HEK293 (cell line): ENCODE measurements at regions not wholly inside any gene's neighbourhood (a gene's known extent, or its start where the extent isn't known, plus 50 kb on each side); places are given as distances from the start of the nearest gene placed in this dataset.
"Not testable (repeated sequence)": the region's sequence is repeated elsewhere in the genome, so short reads cannot be mapped to it uniquely, and the experiment has no call there.

ENCODE experiments used
- CTCF ChIA-PET: fragments of 350-600 bp; formaldehyde crosslinking; extraction: SDS; loops from one replicate; lab custom pipeline; 2021; ENCODE audit warnings: antibody characterized with exemption; lab: Yijun Ruan, JAX
- POLR2A ChIA-PET: fragments of 300-600 bp; formaldehyde crosslinking; extraction: SDS; loops from one replicate; lab custom pipeline; 2020; ENCODE audit warnings: antibody characterized with exemption, inconsistent platforms; lab: Yijun Ruan, JAX
- H3K27ac ChIP-seq: fragments of 200-500 bp; sonication (Bioruptor generic); 2 replicates; pipeline ENCODE4 v1.5.1; 2014; ENCODE audit warnings: low read depth, low read length, control low read depth, inconsistent platforms; ENCODE audit errors: extremely low read depth
- H3K36me3 ChIP-seq, 2 experiments: fragments of 200-500 bp in 1 of 2; sonication (Bioruptor generic) in 1 of 2; 1 replicate in 1 of 2; 2 replicates in 1 of 2; pipeline ENCODE4 v1.5.1; 2014 to 2017; ENCODE audit warnings: inconsistent platforms in 2 of 2, low read length in 2 of 2; ENCODE audit not compliant: control insufficient read depth in 2 of 2, insufficient read depth in 1 of 2
- H3K4me1 ChIP-seq: fragments of 200-500 bp; sonication (Bioruptor generic); 2 replicates; pipeline ENCODE4 v1.5.1; 2014; ENCODE audit warnings: mild to moderate bottlenecking, low read length, inconsistent platforms; ENCODE audit not compliant: control insufficient read depth, insufficient read depth
- H3K4me3 ChIP-seq: 2 replicates; pipeline ENCODE4 v1.5.1; 2011; ENCODE audit warnings: low read depth, mild to moderate bottlenecking, control low read depth, low read length, moderate library complexity
- H3K9me3 ChIP-seq: fragments of 200-500 bp; sonication (Bioruptor generic); 2 replicates; pipeline ENCODE4 v1.5.1; 2014; ENCODE audit warnings: low read depth, low read length, inconsistent platforms; ENCODE audit not compliant: control insufficient read depth, insufficient read depth
- GFI1B ChIP-seq: fragments of 450-650 bp; formaldehyde crosslinking; IDR thresholded peaks from 2 replicates; pipeline ENCODE4 v1.5.1; 2016; ENCODE audit warnings: missing biosample characterization, missing genetic modification characterization
- GLIS1 ChIP-seq: fragments of 450-650 bp; formaldehyde crosslinking; IDR thresholded peaks from 2 replicates; pipeline ENCODE4 v1.5.1; 2016; ENCODE audit warnings: missing biosample characterization, missing genetic modification characterization
- KLF7 ChIP-seq: fragments of 450-650 bp; formaldehyde crosslinking; IDR thresholded peaks from 2 replicates; pipeline ENCODE4 v1.5.1; 2016; ENCODE audit warnings: missing biosample characterization, missing genetic modification characterization, borderline replicate concordance
- MEIS1 ChIP-seq: sonication (generic); formaldehyde crosslinking; IDR thresholded peaks from 2 replicates; pipeline ENCODE4 v1.8.1; 2022; ENCODE audit warnings: missing genetic modification reagents, mild to moderate bottlenecking, borderline replicate concordance
- YY2 ChIP-seq: fragments of 450-650 bp; formaldehyde crosslinking; IDR thresholded peaks from 2 replicates; pipeline ENCODE4 v1.5.1; 2016; ENCODE audit warnings: missing biosample characterization, missing genetic modification characterization
- ZNF214 ChIP-seq: fragments of 450-650 bp; formaldehyde crosslinking; IDR thresholded peaks from 2 replicates; pipeline ENCODE4 v1.5.1; 2017; ENCODE audit warnings: missing biosample characterization, mild to moderate bottlenecking, missing genetic modification characterization, borderline replicate concordance
- ZNF221 ChIP-seq: fragments of 450-650 bp; formaldehyde crosslinking; IDR thresholded peaks from 2 replicates; pipeline ENCODE4 v1.5.1; 2017; ENCODE audit warnings: missing biosample characterization, missing genetic modification characterization, borderline replicate concordance
- ZNF223 ChIP-seq: fragments of 450-650 bp; formaldehyde crosslinking; IDR thresholded peaks from 2 replicates; pipeline ENCODE4 v1.5.1; 2016; ENCODE audit warnings: missing biosample characterization, missing genetic modification characterization
- ZNF23 ChIP-seq: fragments of 450-650 bp; formaldehyde crosslinking; IDR thresholded peaks from 2 replicates; pipeline ENCODE4 v1.5.1; 2016; ENCODE audit warnings: missing biosample characterization, missing genetic modification characterization, borderline replicate concordance
- ZNF514 ChIP-seq: fragments of 450-650 bp; formaldehyde crosslinking; IDR thresholded peaks from 2 replicates; pipeline ENCODE4 v1.5.1; 2016; ENCODE audit warnings: missing biosample characterization, missing genetic modification characterization
- ZNF837 ChIP-seq: fragments of 450-650 bp; formaldehyde crosslinking; IDR thresholded peaks from 2 replicates; pipeline ENCODE4 v1.5.1; 2016; ENCODE audit warnings: missing biosample characterization, missing genetic modification characterization
- TF ChIP-seq, protein P1 (sequence below): fragments of 450-650 bp; formaldehyde crosslinking; conservative IDR thresholded peaks from 2 replicates; pipeline ENCODE4 v1.5.1; 2016; ENCODE audit warnings: low read depth, missing biosample characterization, missing genetic modification characterization
- TF ChIP-seq, protein P2 (sequence below): fragments of 450-650 bp; formaldehyde crosslinking; IDR thresholded peaks from 2 replicates; pipeline ENCODE4 v1.5.1; 2017; ENCODE audit warnings: missing biosample characterization, missing genetic modification characterization
- TF ChIP-seq, protein P3 (sequence below): fragments of 450-650 bp; formaldehyde crosslinking; IDR thresholded peaks from 2 replicates; pipeline ENCODE4 v1.5.1; 2016; ENCODE audit warnings: missing biosample characterization, missing genetic modification characterization
- TF ChIP-seq, protein P4 (sequence below): fragments of 450-650 bp; formaldehyde crosslinking; IDR thresholded peaks from 2 replicates; pipeline ENCODE4 v1.5.1; 2017; ENCODE audit warnings: missing biosample characterization, missing genetic modification characterization

DNA sequence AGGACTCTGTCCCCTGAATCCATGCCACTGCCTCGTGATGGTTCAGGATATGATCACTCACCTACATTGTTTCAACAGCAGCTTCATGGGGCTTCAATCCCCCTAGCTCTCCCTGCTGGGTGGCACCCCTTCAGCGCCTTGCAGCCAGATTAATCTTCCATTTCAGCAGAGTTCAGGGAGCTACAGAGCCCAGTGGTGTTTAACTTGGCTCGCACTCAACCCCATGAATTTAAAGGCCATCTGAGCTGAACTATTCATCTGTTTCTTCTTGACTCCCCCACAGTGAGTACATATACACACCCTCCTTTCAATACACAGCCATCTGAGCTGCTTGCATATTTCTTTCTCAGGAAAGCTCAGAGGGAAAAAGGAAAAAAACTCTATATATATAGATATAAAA lies 202.8 kb upstream of the C16orf82 start:
- CTCF ChIA-PET = no interaction called here
- POLR2A ChIA-PET = no interaction called here
- Histone ChIP-seq H3K4me3 (no peak overlapping the region), H3K4me1 (no peaks in the 10 kb centered on the region), H3K36me3 (no peaks in the 10 kb centered on the region), H3K9me3 (no peaks in the 10 kb centered on the region), H3K27ac (no peak overlapping the region)
- TF ChIP-seq YY2 (tag by site-specific recombination) (no peak), ZNF223 (no peak)

DNA sequence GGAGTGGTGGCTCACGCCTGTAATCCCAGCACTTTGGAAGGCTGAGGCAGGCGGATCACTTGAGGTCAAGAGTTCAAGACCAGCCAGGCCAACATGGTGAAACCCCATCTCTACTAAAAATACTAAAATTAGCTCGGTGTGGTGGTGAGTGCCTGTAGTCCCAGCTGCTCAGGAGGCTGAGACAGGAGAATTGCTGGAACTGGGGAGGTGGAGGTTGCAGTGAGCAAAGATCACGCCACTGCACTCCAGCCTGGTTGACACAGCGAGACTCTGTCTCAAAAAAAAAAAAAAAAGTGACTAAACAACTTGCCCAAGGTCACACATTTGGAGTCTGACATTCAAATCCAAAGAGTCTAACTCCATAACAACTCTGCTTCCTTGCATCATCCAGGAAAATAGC lies 192.4 kb upstream of the C16orf82 start:
- H3K4me1 ChIP-seq, CTCF ChIA-PET, H3K9me3 ChIP-seq, POLR2A ChIA-PET, H3K27ac ChIP-seq, H3K36me3 ChIP-seq, H3K4me3 ChIP-seq: not testable (repeated sequence)

DNA sequence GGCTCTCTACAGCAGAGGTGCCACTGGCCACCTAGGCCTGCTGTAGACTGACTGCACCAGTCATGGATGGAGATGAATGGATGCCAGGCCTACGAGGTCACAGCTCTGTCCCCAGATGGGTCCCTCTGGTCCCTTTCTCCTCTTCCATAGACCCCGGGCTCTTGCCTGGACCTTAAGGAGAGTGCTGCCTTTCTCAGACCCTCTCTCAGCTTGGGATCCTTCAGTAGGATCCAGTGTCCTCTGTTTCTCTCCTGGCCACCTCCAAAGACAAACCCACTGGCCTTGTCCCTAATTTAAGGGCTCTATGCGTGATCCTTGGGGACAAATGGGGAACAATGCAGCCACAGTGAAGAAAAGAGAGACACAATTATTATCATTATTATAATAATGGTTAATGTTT lies 189.3 kb upstream of the C16orf82 start:
- TF ChIP-seq, protein P1, sequence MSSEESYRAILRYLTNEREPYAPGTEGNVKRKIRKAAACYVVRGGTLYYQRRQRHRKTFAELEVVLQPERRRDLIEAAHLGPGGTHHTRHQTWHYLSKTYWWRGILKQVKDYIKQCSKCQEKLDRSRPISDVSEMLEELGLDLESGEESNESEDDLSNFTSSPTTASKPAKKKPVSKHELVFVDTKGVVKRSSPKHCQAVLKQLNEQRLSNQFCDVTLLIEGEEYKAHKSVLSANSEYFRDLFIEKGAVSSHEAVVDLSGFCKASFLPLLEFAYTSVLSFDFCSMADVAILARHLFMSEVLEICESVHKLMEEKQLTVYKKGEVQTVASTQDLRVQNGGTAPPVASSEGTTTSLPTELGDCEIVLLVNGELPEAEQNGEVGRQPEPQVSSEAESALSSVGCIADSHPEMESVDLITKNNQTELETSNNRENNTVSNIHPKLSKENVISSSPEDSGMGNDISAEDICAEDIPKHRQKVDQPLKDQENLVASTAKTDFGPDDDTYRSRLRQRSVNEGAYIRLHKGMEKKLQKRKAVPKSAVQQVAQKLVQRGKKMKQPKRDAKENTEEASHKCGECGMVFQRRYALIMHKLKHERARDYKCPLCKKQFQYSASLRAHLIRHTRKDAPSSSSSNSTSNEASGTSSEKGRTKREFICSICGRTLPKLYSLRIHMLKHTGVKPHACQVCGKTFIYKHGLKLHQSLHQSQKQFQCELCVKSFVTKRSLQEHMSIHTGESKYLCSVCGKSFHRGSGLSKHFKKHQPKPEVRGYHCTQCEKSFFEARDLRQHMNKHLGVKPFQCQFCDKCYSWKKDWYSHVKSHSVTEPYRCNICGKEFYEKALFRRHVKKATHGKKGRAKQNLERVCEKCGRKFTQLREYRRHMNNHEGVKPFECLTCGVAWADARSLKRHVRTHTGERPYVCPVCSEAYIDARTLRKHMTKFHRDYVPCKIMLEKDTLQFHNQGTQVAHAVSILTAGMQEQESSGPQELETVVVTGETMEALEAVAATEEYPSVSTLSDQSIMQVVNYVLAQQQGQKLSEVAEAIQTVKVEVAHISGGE (tag by site-specific recombination) = no peak
- TF ChIP-seq, protein P2, sequence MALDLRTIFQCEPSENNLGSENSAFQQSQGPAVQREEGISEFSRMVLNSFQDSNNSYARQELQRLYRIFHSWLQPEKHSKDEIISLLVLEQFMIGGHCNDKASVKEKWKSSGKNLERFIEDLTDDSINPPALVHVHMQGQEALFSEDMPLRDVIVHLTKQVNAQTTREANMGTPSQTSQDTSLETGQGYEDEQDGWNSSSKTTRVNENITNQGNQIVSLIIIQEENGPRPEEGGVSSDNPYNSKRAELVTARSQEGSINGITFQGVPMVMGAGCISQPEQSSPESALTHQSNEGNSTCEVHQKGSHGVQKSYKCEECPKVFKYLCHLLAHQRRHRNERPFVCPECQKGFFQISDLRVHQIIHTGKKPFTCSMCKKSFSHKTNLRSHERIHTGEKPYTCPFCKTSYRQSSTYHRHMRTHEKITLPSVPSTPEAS (tag by site-specific recombination) = no peak
- TF ChIP-seq GFI1B (tag by site-specific recombination) (no peak), ZNF514 (tag by site-specific recombination) (no peak), ZNF23 (tag by site-specific recombination) (no peak), MEIS1 (no peak), ZNF221 (tag by site-specific recombination) (no peak), ZNF214 (tag by site-specific recombination) (no peak), ZNF837 (tag by site-specific recombination) (no peak), KLF7 (tag by site-specific recombination) (no peak), GLIS1 (tag by site-specific recombination) (no peak)
- TF ChIP-seq, protein P3, sequence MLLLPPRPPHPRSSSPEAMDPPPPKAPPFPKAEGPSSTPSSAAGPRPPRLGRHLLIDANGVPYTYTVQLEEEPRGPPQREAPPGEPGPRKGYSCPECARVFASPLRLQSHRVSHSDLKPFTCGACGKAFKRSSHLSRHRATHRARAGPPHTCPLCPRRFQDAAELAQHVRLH (tag by site-specific recombination) = no peak
- TF ChIP-seq, protein P4, sequence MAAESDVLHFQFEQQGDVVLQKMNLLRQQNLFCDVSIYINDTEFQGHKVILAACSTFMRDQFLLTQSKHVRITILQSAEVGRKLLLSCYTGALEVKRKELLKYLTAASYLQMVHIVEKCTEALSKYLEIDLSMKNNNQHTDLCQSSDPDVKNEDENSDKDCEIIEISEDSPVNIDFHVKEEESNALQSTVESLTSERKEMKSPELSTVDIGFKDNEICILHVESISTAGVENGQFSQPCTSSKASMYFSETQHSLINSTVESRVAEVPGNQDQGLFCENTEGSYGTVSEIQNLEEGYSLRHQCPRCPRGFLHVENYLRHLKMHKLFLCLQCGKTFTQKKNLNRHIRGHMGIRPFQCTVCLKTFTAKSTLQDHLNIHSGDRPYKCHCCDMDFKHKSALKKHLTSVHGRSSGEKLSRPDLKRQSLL (tag by site-specific recombination) = no peak

More for the DNA sequence above, 189.3 kb upstream of the C16orf82 start:
- H3K4me3 ChIP-seq = no peak overlapping the region
- ChIA-PET CTCF (no interaction called here), POLR2A (no interaction called here)
- no peaks in the 10 kb centered on the region for H3K4me1 ChIP-seq
- no peaks in the 10 kb centered on the region for H3K9me3 ChIP-seq
- H3K27ac ChIP-seq = no peak overlapping the region
- H3K36me3 ChIP-seq = no peaks in the 10 kb centered on the region
